ENCODE measurements at regions not wholly inside any gene's neighbourhood (a gene's known extent, or its start where the extent isn't known, plus 50 kb on each side); places are given as distances from the start of the nearest gene placed in this dataset.

DNA sequence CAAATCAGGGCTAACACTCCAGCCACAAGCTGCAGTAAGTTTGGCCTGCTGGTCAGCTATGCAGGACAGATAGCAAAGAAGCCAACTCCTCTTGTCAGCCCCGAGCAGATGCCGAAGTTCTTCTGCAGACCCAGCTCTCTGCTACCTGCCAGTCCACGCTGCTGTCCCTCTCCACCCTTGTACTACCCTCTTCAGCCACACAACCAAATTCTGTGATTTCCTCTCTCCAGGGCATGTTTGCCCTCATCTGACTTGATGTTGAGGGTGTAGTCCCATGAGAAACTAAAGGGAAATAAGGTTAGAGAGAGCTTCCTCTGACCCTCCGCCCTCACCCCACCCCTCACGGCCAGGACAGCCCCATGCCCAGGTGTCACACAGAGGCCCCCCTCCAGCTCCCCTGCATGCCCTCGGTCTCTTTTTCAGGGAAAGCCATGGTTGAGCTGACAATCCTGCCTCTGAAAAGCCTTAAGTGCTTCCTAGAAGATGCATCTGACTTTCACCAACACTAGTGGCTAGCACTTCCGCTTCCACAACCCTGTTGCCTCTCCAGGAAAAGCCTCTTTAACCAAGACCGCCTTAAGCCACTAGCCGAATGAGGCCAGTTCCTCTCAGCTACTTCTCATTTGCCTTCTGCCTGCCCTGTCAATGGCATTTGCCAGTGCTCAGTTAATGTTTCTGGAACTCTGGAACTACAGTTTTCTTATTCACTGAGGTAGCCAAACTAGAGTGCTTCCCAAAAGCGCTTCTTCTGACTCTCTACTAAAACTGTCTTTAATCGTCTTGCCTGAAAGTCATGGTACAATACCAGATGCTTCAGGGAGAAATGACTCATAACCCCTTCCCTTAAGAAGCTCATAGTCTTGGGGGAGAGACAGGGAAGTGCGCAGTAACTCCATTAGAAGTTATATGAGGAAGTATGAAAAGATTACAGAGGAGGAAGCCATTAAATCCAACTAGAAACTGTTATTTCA lies 300.4 kb upstream of the STT3B start:
- DNase-seq, result no peak

DNA sequence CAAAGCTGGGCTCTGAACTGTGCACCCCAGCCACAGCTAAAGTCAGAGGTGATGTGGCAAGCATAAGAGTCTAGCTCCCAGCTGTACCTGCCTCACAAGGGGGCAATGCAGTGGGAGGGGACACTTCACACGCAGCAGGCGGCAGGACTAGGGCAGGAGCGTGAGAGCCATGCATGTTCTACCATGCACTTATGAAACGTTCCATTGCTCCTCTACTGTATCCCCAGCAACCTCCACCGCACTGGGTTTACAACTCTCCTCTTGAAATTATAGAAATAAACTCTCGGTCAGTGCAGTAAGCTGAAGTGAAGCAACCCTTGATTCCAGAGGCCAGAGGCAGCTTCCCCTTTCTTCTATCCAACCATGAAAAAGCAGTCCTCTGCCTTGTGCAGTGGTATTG lies 298.6 kb upstream of the STT3B start:
- no peak for DNase-seq

DNA sequence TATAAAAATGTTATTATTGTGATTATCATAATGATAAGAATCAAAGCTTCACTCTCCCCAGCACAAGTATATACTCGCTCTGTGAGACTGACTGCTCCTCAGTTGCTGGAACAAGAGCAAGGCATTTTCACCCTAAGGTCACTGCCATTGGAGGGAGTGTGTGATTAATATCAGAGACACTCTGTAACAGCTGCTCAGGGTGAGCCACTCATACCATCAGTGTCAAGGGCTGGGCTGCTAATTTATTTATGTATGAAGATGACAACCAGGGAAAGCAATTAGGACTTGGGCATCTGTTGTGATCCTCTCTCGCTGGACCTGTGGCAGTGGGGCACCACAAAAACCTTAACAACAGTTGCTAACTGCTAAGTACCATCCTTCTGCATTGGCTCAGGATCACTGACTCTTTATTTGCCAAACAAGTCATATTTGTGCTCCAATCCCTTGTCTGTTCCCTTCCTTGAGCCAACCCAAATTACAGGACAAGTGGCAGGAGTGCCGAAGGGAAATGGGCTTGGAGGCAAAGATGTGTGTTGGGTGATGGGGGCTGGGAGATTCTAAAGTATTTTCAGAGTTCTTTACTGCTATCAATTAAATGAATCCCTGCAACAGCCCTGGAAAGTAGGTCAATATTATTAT lies 297.5 kb upstream of the STT3B start:
- DNase-seq, result peak; percentile 85 to 93

DNA sequence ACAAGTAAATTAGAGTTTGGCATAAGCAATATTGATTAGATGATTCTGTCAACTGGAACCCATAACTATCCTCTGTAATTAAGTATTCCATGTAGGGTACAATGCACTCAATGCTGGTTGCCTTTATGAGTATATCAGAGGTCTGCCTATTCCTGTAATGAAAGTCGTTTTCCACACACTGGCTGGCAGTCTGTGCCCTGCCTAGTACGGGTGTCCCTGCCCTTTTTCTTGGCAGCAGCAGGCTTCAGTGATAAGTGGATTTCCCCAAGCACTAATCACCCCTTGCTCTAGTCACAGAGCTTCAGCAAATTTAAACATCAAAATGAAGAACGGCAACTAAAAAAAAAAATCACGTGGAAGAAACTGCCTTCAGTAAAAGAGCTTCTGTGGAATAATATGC lies 294.8 kb upstream of the STT3B start:
- DNase-seq, result peak in 1 of 2 experiments; percentile 20

DNA sequence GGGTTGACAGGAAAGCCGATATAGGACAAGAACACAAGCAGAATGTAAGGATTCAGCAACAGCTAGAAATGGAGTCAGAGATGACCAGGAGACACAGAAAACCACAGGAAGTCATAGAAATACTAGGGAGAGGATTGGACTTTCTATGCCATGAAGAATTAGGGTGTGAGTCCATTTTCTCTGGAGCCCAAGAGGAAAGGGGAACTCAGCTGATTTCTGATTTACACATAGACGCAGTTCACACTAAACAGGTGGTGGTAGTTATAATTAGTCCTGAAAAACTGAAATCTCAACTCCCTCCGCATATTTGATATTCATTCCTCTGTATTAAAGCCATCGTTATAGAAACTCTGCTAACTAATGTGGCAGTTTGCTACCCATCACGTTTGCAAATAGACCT lies 292.7 kb upstream of the STT3B start:
- DNase-seq, result no peak

DNA sequence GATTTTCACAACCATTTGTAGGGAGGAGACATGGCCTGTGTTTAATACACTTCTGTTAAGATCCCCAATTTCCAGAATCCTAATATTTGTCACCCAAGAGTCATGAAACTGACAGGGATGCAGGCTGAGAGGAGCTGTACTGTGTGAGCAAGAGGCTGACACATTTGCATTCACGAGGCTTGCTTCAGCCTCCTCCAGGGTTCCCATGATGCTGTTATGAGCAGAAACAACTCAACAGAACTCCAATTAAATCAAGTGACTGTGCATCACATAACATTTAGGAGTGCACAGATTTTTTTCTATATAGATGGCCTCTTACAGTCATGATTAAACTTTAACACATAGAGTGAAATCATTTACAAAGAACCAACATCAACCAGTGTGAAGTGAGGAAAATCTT lies 292.3 kb upstream of the STT3B start:
- no peak for DNase-seq

DNA sequence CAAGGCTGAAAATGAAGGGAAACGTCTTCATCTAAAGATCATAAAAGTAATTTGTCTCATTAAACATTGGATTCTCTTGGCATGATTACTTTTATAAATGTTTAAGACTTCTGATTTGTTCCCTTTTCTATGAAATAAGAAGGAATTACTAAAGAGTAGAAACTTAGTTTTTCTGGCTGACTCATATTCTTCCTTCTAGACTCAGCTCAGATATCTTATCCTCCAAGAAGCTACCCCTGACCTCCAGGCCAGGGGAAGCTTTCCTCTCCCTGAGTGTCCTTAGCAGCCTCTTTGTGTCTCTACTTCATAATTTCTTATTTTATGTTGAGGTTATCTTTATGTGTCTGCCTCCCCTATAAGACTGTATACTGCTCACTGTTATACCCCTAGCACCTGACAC lies 291.9 kb upstream of the STT3B start:
- DNase-seq, result no peak

DNA sequence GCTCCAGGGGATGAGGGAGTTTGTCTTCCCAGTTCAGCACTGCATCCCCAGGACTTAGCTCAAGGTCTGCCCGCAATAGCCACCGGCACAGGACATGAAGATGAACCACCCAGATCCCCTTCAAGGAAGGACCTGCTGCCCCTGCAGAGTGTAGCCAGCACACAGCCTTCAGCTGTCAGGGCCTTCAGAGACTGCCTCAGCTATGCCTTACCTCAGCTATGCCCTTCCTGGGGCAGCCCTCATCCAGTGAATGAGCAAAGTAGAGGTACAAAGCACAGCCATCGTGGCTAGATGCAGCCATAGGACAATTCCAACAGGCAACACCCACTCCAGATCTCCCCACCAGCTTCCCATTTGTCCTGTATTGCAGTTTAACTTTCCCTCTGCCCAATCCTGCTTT lies 291.2 kb upstream of the STT3B start:
- DNase-seq, result no peak

DNA sequence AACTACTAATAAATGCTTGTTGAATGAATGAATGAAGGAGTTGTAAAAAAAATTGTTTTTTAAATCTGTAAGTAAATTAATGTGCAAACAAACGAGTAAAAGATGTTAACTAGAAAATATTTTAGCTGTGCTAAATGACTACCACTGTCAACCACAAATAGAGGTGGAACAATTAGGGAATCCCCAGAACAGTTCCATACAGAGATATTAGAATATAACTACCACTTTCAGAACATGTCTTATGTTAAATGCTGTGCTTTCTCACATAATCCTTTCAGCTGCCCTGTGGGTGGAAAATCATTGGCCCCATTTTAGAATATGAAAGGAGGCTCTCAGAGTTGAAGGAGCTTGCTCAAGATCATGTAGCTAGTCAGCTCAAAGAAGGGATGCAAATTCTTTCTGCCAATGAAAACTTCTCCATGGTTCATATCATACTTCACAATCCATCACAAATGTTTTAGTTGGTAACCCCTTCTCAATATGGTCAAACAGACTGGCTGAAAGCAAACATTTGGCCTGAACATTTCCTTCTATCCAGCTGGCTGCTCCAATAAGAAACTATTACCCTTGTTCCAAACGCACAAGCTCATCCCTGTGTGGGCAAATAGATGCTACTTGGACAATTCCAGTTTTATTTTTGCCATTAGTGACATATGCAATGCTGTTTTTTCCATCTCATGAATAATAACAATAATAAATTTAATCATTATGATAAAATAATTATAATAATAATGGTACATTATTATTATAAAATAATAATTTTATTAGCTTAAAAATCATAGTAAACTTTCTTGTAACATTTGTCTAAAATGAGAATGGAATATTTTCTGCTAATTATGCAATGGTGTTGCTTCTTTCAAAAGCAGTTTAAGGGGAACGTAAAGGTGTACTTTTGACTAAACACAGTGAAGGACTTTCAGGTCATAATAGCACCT lies 290.4 kb upstream of the STT3B start:
- no peak for DNase-seq

DNA sequence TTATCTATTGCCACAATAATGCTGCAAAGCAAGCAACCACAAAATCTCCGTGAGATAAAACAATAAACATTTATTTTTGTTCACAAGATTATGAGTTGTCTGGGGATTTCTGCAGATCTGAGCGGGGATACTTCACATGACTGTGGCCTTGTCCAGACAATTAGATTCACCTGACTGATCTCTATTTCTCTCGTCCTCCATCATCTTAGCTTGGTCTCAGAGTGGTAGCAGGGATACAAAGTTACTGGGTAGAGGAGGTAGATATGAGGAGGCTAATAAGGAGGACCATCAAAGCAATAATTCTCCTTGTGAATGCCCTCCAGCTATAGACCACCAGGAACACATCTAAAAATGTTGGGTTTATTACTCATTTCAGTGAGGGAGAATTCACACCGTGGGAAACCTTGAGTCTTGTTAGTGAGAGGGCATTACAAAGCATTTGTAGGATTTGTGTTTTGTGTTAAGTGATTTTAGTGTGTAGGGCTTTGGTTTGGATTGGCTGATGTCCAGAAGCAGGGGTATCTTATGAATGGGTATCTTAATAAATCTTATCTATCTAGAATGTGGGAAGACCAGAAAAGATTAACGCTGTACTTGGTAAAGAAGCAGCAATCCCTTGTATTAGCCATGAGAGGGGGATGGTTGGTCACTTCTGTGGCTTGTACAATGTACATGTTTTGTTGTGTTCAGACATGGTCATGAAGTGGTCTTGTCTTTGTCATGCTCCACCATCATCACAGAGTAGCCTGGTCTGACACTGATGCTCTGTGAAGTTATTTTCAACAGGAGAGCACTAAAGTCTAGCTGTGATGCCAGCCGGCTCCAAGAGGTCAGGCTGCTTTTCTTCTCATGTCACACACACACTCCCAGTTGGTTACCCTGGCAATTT lies 287.6 kb upstream of the STT3B start:
- no peak for DNase-seq

DNA sequence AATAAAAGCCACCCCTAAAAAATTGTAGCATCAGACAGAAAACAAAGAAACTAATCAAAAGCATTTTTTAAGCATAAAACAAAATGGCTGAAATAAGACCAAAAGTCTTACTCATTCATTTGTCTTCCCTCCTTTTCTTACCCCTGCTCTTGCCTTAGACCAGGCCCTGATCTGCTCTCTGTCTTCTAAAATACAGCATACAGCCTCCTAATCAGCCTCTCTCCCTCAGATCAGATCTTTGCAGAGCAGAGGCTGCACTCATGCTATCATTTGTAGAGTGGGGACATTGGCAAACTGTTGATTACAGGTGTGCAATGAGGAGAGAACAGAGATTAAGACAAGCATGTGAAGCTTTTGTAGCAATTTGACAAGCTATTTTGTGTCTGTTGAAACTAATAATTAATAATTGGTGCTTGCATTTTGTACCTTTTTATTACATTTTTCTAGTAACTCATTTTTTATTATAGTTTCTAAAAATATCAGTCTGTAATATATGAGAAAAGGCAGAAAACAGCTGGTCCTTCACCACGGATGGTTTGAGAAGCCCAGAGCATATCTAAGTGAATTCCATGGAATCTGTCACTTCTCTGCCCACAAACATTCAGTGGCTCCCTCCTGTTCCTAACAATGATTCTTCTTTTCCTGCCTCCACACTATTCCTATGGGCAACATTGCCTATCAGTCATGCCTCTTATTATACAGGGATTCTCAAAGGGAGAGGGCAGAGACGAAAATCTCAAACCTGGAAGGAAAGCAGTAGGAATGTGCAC lies 286.2 kb upstream of the STT3B start:
- DNase-seq, result no peak

DNA sequence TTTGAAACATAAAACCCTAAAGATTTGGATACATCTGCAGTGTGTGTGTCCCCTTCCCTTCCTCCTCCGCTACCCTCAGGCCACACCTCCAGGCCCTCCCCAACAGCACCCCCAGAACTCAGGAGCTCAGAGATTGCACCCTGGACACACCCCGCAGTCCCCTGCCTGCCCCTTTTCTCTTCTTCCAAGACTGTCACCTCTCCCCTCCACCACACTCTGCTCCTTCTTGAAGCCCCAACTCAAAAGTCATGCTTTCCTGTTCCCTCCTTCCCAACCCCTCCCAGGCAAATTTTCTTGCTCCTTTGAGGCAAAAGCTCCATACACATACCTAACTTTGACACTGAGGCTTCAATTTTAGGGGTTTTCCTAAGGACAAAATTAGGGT lies 285.7 kb upstream of the STT3B start:
- DNase-seq, result no peak

DNA sequence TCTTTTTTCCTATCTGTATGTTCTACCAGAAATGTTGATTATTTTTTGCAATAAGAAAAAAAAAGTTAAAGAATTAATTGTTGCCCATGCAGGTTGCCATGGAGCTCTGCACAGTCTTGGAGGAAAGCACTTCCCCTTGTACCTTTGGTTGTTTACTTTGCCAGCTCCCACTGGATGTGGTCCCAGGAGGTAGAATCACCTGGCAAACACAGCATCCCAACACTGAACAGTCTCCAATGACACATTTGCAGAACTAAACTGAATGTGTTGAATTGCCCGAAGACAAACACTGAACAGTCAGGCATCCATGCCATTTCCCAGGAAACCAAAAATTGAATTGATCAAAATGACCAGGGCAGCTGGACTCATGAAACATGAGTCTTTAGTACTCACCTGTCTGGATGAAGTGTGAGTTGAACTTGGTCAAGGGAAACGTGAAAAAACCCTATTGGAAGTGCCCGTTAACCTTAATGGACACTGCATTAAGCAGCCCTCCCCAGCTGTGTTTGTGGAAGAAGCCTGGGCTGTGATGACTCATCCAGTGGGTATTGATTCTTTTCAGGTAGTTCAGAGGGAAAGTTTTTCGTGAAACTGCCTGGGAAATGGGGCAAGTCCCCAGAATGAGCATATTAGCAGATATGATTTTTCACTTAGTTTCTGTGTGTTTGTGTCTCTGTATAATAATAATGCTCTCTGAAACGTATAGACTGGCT lies 284.7 kb upstream of the STT3B start:
- no peak for DNase-seq

DNA sequence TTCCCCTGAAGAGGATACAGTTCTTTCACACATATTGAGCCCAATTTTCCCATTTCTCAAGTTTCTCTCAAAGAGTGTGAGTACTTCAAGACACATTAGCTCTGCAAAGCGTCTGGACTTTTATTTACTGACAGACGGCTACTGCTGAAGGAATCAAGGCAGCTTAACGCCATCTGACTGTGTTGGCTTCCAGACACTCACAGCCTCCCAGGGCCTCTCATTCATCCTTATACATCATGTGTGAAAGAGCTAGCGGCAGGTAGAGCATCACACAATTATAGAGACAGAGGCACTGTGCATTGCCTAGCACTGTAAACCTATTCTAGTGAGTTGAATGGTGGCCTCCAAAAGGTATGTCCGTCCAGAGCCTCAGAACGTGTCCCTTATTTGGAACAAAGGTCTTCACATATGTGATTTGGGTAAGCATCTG lies 284.1 kb upstream of the STT3B start:
- peak in 1 of 2 experiments; percentile 7 for DNase-seq

DNA sequence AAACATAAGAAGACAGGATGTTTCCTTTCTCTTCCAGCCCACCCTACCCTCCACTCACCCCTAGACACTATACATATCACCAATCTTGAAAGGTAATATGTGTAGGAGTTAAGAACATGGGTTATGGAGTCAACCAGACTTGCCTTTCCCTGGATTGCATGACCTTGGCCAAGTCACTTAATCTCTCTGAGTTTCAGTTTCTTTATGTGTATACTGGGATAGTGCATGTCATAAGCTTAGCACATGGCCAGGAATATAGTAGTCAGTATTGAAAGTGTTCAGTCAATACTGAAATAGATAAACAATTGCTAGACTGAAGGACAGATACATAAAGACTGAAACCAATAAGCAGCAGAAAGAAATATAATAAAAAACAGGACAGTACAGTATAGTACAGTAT lies 283.2 kb upstream of the STT3B start:
- DNase-seq, result no peak

DNA sequence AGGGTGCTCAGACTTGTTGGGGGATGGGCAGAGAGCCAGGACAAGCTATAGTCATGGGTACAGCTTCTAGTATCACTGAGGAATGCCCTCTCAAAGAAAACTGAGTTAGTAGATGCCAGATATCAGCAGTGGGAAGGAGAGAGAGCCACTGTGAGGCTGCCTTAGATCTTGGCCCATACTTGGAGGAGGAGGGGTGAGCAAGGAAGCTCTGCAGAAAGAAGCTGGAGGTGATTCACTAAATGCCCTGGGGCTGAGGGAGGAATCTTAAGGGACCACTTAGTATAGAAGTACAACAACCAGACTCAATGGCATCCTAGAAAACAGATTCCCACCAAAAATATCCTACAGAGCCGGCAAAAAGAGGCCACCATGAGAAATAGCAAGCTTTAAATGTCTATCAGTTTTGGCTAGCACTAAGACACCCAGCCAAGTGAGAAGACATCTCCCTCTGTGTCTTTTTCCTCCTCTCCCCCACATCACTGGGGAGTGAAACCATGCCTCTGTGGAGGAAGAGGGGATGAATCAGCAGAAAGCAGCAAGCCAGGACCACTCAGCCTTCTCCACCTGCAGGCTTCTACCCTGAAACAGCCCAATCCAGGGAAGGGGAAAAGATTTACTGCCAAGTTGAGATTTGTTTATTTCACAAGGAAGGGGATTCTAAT lies 282.5 kb upstream of the STT3B start:
- no peak for DNase-seq

DNA sequence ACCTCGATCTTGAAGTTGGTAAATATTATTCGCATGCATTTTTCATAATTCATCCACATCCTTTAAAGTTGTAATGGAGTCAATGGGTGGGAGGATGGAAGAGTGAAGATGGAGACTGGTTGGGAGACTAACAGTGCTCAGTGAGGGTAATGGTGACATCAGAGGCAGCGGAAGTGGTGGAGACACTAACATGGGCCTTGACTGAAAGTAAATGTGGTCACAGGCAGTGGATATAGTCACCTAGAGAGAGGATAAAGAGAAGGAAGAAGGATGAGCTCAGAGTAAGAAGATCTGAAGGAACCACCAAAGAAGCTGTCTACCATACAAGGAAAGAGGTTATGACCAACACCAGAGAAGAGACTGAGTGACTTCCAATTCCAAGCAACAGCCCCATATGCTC lies 281.6 kb upstream of the STT3B start:
- DNase-seq, result no peak

DNA sequence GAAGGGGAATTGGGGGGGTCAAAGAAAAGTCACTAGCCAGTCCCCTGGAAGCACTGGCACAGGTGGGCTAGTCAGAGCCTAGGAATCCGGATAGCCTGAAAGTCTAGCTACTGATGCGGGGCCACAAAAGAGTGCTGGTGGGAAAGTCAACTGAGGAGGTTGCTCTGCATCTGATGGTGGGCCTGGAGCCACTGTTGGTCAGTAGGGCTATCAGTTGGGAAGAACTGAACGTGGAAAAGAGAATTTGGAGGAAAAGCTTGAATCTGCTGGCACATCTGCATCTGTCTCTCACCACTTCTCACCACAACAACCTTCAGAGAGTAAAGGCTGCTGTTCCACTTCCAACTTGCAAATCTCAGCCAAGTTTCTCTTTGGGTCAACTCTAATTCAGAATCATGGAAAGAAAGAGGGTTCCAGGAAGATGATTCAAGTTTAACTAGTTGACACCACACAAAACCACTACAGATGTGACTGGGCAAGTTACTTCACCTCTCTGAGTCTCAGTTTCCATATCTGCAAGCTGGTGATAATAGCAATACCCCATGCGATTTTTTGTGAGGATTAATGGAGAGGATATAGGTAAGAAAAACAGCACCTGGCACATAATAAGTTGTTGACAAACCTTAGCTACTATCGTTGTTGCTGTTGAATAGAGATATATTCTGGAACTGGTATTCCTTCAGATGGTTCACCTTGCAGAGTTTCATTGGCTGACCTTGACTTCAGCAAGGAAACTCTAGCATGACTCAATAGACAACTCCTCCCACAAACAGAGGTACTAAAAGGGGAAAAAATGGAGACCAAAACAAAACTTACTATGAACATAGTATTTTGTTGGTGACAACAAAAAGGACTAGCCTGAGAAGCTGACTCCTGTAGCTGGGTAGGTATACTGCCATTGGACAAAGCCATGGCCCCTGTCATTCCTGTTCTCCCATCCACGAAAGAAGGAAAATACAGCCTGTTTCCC lies 280.2 kb upstream of the STT3B start:
- no peak for DNase-seq

DNA sequence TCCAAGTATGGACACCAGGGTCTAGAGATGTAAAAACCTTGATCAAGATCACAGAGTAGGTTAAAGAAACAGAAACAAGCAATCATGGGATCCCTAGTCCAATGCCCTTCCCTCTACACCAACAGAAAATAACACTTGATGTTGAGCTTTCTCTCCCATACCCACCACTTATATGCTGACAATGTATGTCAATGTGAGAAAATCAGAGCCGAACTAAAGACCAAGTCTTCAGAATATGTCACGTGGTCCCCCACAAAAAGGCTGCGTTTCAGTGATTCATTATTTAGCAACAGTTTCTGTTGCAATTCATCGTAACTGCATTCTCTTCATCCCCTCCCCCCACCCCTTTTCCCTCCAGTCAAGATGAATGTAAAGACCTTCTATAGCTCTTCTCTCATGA lies 278.9 kb upstream of the STT3B start:
- DNase-seq, result no peak
